ENCODE measurements at regions not wholly inside any gene's neighbourhood (a gene's known extent, or its start where the extent isn't known, plus 50 kb on each side); places are given as distances from the start of the nearest gene placed in this dataset.

DNA sequence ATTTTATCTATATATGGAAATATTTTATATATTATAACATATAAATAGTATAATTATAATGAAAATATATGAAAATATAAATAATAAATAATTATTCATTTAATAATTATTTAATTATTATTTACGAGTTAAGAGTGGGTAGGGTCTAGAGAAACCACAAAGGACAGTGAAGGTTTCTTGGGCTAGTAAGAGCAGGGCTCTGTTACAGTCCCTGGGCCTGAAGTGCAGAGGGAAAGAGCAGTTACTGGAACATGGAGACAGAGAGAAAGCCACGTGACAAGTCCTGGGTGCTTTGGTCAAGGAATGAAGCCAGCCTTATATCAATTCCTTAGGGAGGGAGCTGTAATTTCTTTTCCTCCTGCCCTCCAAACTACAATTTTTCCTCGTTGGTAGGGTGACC is 117.2 kb upstream of the OLIG2 start:
- no peaks in the 10 kb centered on the region for H3K4me1 Mint-ChIP-seq
- ChIA-PET POLR2A (no interaction called here), CTCF (no interaction called here)

GRCh38 chr21:32909393-32909792 is 116.3 kb upstream of the OLIG2 start:
- Mint-ChIP-seq H3K4me3 (no peak overlapping the region), H3K4me1 (no peaks in the 10 kb centered on the region), H3K9me3 (peaks cover 21% of the 10 kb centered on the region), H3K27me3 (ENCODE audit: low read depth) (no peaks in the 10 kb centered on the region), H3K27ac (no peak overlapping the region), H3K36me3 (0 out of 2 replicates have a peak, but pooled peaks cover 3% of the 10 kb centered on the region)
- ChIA-PET POLR2A (no interaction called here), CTCF (interaction anchor here (1.2 kb wide), 1 partner anchor 12 kb away, joined by 3 read pairs; no protein-coding TSS in a partner anchor)
- no peak for ATAC-seq
- no peak for DNase-seq (ENCODE audit: low spot score)
- no peak for TF ChIP-seq TCF7 (CRISPR knock-in tag; IDR thresholded peaks at IDR 0.05; ENCODE audit: low read depth)
- no peak for TF ChIP-seq TP53 (CRISPR knock-in tag; IDR thresholded peaks at IDR 0.05)
- no peak for TF ChIP-seq ESRRA (CRISPR knock-in tag; IDR thresholded peaks at IDR 0.05; ENCODE audit: borderline replicate concordance)
- TF ChIP-seq, protein P1, sequence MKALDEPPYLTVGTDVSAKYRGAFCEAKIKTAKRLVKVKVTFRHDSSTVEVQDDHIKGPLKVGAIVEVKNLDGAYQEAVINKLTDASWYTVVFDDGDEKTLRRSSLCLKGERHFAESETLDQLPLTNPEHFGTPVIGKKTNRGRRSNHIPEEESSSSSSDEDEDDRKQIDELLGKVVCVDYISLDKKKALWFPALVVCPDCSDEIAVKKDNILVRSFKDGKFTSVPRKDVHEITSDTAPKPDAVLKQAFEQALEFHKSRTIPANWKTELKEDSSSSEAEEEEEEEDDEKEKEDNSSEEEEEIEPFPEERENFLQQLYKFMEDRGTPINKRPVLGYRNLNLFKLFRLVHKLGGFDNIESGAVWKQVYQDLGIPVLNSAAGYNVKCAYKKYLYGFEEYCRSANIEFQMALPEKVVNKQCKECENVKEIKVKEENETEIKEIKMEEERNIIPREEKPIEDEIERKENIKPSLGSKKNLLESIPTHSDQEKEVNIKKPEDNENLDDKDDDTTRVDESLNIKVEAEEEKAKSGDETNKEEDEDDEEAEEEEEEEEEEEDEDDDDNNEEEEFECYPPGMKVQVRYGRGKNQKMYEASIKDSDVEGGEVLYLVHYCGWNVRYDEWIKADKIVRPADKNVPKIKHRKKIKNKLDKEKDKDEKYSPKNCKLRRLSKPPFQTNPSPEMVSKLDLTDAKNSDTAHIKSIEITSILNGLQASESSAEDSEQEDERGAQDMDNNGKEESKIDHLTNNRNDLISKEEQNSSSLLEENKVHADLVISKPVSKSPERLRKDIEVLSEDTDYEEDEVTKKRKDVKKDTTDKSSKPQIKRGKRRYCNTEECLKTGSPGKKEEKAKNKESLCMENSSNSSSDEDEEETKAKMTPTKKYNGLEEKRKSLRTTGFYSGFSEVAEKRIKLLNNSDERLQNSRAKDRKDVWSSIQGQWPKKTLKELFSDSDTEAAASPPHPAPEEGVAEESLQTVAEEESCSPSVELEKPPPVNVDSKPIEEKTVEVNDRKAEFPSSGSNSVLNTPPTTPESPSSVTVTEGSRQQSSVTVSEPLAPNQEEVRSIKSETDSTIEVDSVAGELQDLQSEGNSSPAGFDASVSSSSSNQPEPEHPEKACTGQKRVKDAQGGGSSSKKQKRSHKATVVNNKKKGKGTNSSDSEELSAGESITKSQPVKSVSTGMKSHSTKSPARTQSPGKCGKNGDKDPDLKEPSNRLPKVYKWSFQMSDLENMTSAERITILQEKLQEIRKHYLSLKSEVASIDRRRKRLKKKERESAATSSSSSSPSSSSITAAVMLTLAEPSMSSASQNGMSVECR (CRISPR knock-in tag; IDR thresholded peaks at IDR 0.05; ENCODE audit: borderline replicate concordance), result no peak

More for the DNA sequence above, 117.2 kb upstream of the OLIG2 start:
- H3K9me3 Mint-ChIP-seq, result peaks cover 21% of the 10 kb centered on the region
- H3K27ac Mint-ChIP-seq, result no peak overlapping the region
- TF ChIP-seq HMGA2 (CRISPR knock-in tag; IDR thresholded peaks at IDR 0.05) (peak; percentile 97), ELF4 (CRISPR knock-in tag; IDR thresholded peaks at IDR 0.05; ENCODE audit: low read depth) (no peak)
- no peak for ATAC-seq
- no peak for DNase-seq (ENCODE audit: low spot score)
- no peaks in the 10 kb centered on the region for H3K27me3 Mint-ChIP-seq (ENCODE audit: low read depth)
- no peak overlapping the region for H3K4me3 Mint-ChIP-seq
- 0 out of 2 replicates have a peak, but pooled peaks cover 3% of the 10 kb centered on the region for H3K36me3 Mint-ChIP-seq

- Mint-ChIP-seq H3K36me3 (peaks cover 22% of the 10 kb centered on the region), H3K27me3 (ENCODE audit: low read depth) (no peaks in the 10 kb centered on the region; the same call in 1 of the 2 replicates), H3K27ac (no peak overlapping the region), H3K4me3 (no peak overlapping the region), H3K9me3 (peaks cover 33% of the 10 kb centered on the region), H3K4me1 (peaks cover 18% of the 10 kb centered on the region)
- CTCF ChIA-PET, result interaction anchor here (1.0 kb wide), 1 partner anchor 26 kb away, joined by 3 read pairs; no protein-coding TSS in a partner anchor
- DNase-seq (ENCODE audit: low spot score) (no peak), ATAC-seq (no peak)
- POLR2A ChIA-PET, result interaction anchor here (0.6 kb wide), 1 partner anchor 433 kb away, joined by 3 read pairs; no protein-coding TSS in a partner anchor
- TF ChIP-seq HMGA2 (CRISPR knock-in tag; IDR thresholded peaks at IDR 0.05) (no peak), RELA (CRISPR knock-in tag; IDR thresholded peaks at IDR 0.05; ENCODE audit: borderline replicate concordance) (no peak), SOX15 (CRISPR knock-in tag; IDR thresholded peaks at IDR 0.05) (no peak), ZNF281 (CRISPR knock-in tag; IDR thresholded peaks at IDR 0.05) (no peak), OVOL2 (CRISPR knock-in tag; IDR thresholded peaks at IDR 0.05; ENCODE audit: borderline replicate concordance) (no peak)
- TF ChIP-seq, protein P2, sequence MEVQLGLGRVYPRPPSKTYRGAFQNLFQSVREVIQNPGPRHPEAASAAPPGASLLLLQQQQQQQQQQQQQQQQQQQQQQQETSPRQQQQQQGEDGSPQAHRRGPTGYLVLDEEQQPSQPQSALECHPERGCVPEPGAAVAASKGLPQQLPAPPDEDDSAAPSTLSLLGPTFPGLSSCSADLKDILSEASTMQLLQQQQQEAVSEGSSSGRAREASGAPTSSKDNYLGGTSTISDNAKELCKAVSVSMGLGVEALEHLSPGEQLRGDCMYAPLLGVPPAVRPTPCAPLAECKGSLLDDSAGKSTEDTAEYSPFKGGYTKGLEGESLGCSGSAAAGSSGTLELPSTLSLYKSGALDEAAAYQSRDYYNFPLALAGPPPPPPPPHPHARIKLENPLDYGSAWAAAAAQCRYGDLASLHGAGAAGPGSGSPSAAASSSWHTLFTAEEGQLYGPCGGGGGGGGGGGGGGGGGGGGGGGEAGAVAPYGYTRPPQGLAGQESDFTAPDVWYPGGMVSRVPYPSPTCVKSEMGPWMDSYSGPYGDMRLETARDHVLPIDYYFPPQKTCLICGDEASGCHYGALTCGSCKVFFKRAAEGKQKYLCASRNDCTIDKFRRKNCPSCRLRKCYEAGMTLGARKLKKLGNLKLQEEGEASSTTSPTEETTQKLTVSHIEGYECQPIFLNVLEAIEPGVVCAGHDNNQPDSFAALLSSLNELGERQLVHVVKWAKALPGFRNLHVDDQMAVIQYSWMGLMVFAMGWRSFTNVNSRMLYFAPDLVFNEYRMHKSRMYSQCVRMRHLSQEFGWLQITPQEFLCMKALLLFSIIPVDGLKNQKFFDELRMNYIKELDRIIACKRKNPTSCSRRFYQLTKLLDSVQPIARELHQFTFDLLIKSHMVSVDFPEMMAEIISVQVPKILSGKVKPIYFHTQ (CRISPR knock-in tag; IDR thresholded peaks at IDR 0.05), result no peak
- TF ChIP-seq, protein P3, sequence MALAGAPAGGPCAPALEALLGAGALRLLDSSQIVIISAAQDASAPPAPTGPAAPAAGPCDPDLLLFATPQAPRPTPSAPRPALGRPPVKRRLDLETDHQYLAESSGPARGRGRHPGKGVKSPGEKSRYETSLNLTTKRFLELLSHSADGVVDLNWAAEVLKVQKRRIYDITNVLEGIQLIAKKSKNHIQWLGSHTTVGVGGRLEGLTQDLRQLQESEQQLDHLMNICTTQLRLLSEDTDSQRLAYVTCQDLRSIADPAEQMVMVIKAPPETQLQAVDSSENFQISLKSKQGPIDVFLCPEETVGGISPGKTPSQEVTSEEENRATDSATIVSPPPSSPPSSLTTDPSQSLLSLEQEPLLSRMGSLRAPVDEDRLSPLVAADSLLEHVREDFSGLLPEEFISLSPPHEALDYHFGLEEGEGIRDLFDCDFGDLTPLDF (CRISPR knock-in tag; IDR thresholded peaks at IDR 0.05), result no peak
- TF ChIP-seq, protein P4, sequence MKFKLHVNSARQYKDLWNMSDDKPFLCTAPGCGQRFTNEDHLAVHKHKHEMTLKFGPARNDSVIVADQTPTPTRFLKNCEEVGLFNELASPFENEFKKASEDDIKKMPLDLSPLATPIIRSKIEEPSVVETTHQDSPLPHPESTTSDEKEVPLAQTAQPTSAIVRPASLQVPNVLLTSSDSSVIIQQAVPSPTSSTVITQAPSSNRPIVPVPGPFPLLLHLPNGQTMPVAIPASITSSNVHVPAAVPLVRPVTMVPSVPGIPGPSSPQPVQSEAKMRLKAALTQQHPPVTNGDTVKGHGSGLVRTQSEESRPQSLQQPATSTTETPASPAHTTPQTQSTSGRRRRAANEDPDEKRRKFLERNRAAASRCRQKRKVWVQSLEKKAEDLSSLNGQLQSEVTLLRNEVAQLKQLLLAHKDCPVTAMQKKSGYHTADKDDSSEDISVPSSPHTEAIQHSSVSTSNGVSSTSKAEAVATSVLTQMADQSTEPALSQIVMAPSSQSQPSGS (CRISPR knock-in tag; IDR thresholded peaks at IDR 0.05; ENCODE audit: borderline replicate concordance, low read depth), result no peak
Observed at GRCh38 chr21:32914424-32915039, 111.2 kb upstream of the OLIG2 start.
